WTC11 (cell line): ENCODE measurements at regions not wholly inside any gene's neighbourhood (a gene's known extent, or its start where the extent isn't known, plus 50 kb on each side); places are given as distances from the start of the nearest gene placed in this dataset.

Source experiments
- CREM ChIP-seq: sonication (generic); formaldehyde crosslinking; IDR thresholded peaks from 2 replicates; pipeline ENCODE4 v1.8.1; 2022; ENCODE audit warnings: mild to moderate bottlenecking, missing genetic modification reagents, moderate library complexity
- NR2C2 ChIP-seq: sonication (generic); formaldehyde crosslinking; IDR thresholded peaks from 2 replicates; pipeline ENCODE4 v1.8.0; 2022; ENCODE audit warnings: mild to moderate bottlenecking, missing genetic modification reagents
- TF ChIP-seq, protein P1 (sequence below): fragments of 200-600 bp; IDR thresholded peaks from 2 replicates; pipeline ENCODE4 v1.8.0; 2022; ENCODE audit warnings: antibody characterized with exemption
- TF ChIP-seq, protein P2 (sequence below): sonication (generic); formaldehyde crosslinking; IDR thresholded peaks from 2 replicates; pipeline ENCODE4 v1.8.1; 2023; ENCODE audit warnings: mild to moderate bottlenecking, missing genetic modification reagents
- TF ChIP-seq, protein P3 (sequence below): sonication (generic); formaldehyde crosslinking; IDR thresholded peaks from 2 replicates; pipeline ENCODE4 v1.8.1; 2022; ENCODE audit warnings: low read depth, missing genetic modification reagents, borderline replicate concordance
- TF ChIP-seq, protein P4 (sequence below): sonication (generic); formaldehyde crosslinking; IDR thresholded peaks from 2 replicates; pipeline ENCODE4 v1.8.0; 2022; ENCODE audit warnings: mild to moderate bottlenecking, missing genetic modification reagents
- TF ChIP-seq, protein P5 (sequence below): sonication (generic); formaldehyde crosslinking; IDR thresholded peaks from 2 replicates; pipeline ENCODE4 v1.8.1; 2023; ENCODE audit warnings: mild to moderate bottlenecking, missing genetic modification reagents, moderate library complexity
- TF ChIP-seq, protein P6 (sequence below): sonication (generic); formaldehyde crosslinking; IDR thresholded peaks from 2 replicates; pipeline ENCODE4 v1.8.0; 2022; ENCODE audit warnings: mild to moderate bottlenecking, missing genetic modification reagents
- TF ChIP-seq, protein P7 (sequence below): sonication (generic); formaldehyde crosslinking; IDR thresholded peaks from 2 replicates; pipeline ENCODE4 v1.8.1; 2023; ENCODE audit warnings: mild to moderate bottlenecking, missing genetic modification reagents, borderline replicate concordance
- TF ChIP-seq, protein P8 (sequence below): fragments of 250-450 bp; sonication (Bioruptor Pico); IDR thresholded peaks from 2 replicates; pipeline ENCODE4 v1.9.0; 2021; ENCODE audit warnings: mild to moderate bottlenecking

DNA sequence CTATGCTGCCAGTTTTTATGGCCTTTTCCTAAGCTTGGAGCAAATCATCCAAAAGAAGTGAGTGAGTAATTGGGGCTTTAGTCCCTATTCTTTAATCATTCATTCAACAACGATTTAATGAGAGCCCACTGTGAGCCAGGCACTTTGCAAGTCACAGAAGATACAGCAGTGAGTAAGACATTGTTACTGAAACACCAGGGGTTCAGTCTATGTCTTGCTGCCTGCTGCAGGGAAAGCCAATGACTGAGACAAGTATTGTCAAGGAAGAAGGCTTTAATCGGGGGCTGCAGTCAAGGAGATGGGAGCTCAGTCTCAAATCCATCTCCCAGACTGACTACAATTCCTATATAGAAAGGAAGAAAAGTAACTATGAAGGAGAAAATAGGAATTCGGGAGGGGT, 228.3 kb downstream of the FAM181B start:
- TF ChIP-seq, protein P1, sequence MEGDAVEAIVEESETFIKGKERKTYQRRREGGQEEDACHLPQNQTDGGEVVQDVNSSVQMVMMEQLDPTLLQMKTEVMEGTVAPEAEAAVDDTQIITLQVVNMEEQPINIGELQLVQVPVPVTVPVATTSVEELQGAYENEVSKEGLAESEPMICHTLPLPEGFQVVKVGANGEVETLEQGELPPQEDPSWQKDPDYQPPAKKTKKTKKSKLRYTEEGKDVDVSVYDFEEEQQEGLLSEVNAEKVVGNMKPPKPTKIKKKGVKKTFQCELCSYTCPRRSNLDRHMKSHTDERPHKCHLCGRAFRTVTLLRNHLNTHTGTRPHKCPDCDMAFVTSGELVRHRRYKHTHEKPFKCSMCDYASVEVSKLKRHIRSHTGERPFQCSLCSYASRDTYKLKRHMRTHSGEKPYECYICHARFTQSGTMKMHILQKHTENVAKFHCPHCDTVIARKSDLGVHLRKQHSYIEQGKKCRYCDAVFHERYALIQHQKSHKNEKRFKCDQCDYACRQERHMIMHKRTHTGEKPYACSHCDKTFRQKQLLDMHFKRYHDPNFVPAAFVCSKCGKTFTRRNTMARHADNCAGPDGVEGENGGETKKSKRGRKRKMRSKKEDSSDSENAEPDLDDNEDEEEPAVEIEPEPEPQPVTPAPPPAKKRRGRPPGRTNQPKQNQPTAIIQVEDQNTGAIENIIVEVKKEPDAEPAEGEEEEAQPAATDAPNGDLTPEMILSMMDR = no peak
- TF ChIP-seq, protein P2, sequence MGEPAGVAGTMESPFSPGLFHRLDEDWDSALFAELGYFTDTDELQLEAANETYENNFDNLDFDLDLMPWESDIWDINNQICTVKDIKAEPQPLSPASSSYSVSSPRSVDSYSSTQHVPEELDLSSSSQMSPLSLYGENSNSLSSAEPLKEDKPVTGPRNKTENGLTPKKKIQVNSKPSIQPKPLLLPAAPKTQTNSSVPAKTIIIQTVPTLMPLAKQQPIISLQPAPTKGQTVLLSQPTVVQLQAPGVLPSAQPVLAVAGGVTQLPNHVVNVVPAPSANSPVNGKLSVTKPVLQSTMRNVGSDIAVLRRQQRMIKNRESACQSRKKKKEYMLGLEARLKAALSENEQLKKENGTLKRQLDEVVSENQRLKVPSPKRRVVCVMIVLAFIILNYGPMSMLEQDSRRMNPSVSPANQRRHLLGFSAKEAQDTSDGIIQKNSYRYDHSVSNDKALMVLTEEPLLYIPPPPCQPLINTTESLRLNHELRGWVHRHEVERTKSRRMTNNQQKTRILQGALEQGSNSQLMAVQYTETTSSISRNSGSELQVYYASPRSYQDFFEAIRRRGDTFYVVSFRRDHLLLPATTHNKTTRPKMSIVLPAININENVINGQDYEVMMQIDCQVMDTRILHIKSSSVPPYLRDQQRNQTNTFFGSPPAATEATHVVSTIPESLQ = no peak
- TF ChIP-seq, protein P3, sequence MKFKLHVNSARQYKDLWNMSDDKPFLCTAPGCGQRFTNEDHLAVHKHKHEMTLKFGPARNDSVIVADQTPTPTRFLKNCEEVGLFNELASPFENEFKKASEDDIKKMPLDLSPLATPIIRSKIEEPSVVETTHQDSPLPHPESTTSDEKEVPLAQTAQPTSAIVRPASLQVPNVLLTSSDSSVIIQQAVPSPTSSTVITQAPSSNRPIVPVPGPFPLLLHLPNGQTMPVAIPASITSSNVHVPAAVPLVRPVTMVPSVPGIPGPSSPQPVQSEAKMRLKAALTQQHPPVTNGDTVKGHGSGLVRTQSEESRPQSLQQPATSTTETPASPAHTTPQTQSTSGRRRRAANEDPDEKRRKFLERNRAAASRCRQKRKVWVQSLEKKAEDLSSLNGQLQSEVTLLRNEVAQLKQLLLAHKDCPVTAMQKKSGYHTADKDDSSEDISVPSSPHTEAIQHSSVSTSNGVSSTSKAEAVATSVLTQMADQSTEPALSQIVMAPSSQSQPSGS (CRISPR knock-in tag) = no peak
- TF ChIP-seq, protein P4, sequence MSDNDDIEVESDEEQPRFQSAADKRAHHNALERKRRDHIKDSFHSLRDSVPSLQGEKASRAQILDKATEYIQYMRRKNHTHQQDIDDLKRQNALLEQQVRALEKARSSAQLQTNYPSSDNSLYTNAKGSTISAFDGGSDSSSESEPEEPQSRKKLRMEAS = no peak
- TF ChIP-seq, protein P5, sequence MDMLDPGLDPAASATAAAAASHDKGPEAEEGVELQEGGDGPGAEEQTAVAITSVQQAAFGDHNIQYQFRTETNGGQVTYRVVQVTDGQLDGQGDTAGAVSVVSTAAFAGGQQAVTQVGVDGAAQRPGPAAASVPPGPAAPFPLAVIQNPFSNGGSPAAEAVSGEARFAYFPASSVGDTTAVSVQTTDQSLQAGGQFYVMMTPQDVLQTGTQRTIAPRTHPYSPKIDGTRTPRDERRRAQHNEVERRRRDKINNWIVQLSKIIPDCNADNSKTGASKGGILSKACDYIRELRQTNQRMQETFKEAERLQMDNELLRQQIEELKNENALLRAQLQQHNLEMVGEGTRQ = no peak
- TF ChIP-seq CREM (CRISPR knock-in tag) = no peak
- TF ChIP-seq, protein P6, sequence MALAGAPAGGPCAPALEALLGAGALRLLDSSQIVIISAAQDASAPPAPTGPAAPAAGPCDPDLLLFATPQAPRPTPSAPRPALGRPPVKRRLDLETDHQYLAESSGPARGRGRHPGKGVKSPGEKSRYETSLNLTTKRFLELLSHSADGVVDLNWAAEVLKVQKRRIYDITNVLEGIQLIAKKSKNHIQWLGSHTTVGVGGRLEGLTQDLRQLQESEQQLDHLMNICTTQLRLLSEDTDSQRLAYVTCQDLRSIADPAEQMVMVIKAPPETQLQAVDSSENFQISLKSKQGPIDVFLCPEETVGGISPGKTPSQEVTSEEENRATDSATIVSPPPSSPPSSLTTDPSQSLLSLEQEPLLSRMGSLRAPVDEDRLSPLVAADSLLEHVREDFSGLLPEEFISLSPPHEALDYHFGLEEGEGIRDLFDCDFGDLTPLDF (CRISPR knock-in tag) = no peak
- TF ChIP-seq, protein P7, sequence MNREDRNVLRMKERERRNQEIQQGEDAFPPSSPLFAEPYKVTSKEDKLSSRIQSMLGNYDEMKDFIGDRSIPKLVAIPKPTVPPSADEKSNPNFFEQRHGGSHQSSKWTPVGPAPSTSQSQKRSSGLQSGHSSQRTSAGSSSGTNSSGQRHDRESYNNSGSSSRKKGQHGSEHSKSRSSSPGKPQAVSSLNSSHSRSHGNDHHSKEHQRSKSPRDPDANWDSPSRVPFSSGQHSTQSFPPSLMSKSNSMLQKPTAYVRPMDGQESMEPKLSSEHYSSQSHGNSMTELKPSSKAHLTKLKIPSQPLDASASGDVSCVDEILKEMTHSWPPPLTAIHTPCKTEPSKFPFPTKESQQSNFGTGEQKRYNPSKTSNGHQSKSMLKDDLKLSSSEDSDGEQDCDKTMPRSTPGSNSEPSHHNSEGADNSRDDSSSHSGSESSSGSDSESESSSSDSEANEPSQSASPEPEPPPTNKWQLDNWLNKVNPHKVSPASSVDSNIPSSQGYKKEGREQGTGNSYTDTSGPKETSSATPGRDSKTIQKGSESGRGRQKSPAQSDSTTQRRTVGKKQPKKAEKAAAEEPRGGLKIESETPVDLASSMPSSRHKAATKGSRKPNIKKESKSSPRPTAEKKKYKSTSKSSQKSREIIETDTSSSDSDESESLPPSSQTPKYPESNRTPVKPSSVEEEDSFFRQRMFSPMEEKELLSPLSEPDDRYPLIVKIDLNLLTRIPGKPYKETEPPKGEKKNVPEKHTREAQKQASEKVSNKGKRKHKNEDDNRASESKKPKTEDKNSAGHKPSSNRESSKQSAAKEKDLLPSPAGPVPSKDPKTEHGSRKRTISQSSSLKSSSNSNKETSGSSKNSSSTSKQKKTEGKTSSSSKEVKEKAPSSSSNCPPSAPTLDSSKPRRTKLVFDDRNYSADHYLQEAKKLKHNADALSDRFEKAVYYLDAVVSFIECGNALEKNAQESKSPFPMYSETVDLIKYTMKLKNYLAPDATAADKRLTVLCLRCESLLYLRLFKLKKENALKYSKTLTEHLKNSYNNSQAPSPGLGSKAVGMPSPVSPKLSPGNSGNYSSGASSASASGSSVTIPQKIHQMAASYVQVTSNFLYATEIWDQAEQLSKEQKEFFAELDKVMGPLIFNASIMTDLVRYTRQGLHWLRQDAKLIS (CRISPR knock-in tag) = no peak
- TF ChIP-seq NR2C2 (CRISPR knock-in tag) = no peak
- TF ChIP-seq, protein P8, sequence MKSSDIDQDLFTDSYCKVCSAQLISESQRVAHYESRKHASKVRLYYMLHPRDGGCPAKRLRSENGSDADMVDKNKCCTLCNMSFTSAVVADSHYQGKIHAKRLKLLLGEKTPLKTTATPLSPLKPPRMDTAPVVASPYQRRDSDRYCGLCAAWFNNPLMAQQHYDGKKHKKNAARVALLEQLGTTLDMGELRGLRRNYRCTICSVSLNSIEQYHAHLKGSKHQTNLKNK = no peak
